GM13976 (cell line): ENCODE measurements at regions not wholly inside any gene's neighbourhood (a gene's known extent, or its start where the extent isn't known, plus 50 kb on each side); places are given as distances from the start of the nearest gene placed in this dataset.

ENCODE experiments used
- DNase-seq: peaks from one replicate; pipeline ENCODE4 v3.0.0; 2012; ENCODE audit warnings: low spot score
- CTCF ChIP-seq: IDR thresholded peaks from 2 replicates; pipeline ENCODE4 v1.5.1; 2012; ENCODE audit warnings: borderline replicate concordance, mild to moderate bottlenecking; ENCODE audit not compliant: insufficient read depth; ENCODE audit errors: extremely low read depth, missing control alignments, control extremely low read depth
- in situ Hi-C: fragments of 300-500 bp; cut with MboI; formaldehyde crosslinking; loops from one replicate; pipeline ENCODE4 v1.12.0; 2022; ENCODE audit warnings: low sequenced_read_pairs, mixed read lengths, inconsistent platforms; ENCODE audit not compliant: unreplicated experiment

- in situ Hi-C loops, result no loop called here
- TF ChIP-seq CTCF, result no peak
- DNase-seq, result no peak
Observed at GRCh38 chr22:47335460-47335859, 573.0 kb downstream of the TBC1D22A start.

- no peak for TF ChIP-seq CTCF
- no peak for DNase-seq
- in situ Hi-C loops, result no loop called here
Observed at GRCh38 chr22:47334601-47335000, 572.2 kb downstream of the TBC1D22A start.

- TF ChIP-seq CTCF, result no peak
- in situ Hi-C loops, result no loop called here
- DNase-seq, result no peak
Observed at GRCh38 chr22:47333625-47334024, 571.2 kb downstream of the TBC1D22A start.

GRCh38 chr22:47332246-47332980 is 570.0 kb downstream of the TBC1D22A start:
- TF ChIP-seq CTCF, result no peak
- DNase-seq, result no peak
- in situ Hi-C loops, result no loop called here

GRCh38 chr22:47331750-47332149 is 569.3 kb downstream of the TBC1D22A start:
- TF ChIP-seq CTCF, result no peak
- in situ Hi-C loops, result no loop called here
- DNase-seq, result no peak

- TF ChIP-seq CTCF, result no peak
- in situ Hi-C loops, result no loop called here
- DNase-seq, result no peak
Observed at GRCh38 chr22:47329727-47330650, 567.5 kb downstream of the TBC1D22A start.
